ENCODE measurements at regions not wholly inside any gene's neighbourhood (a gene's known extent, or its start where the extent isn't known, plus 50 kb on each side); places are given as distances from the start of the nearest gene placed in this dataset.
"Not testable (repeated sequence)": the region's sequence is repeated elsewhere in the genome, so short reads cannot be mapped to it uniquely, and the experiment has no call there.

GRCh38 chr5:135743705-135744411, 90.6 kb upstream of the SLC25A48 start:
- H3K36me3 ChIP-seq (ENCODE audit: control insufficient read depth, insufficient read depth, low read length): no peaks in the 10 kb centered on the region
- no peak for ATAC-seq
- no peaks in the 10 kb centered on the region for H3K27me3 ChIP-seq (ENCODE audit: control insufficient read depth, insufficient read depth, low read length)
- intact Hi-C loops (cut with micrococcal nuclease; ENCODE audit: unreplicated experiment) (loop anchor here (5.0 kb wide), 1 partner anchor 88 kb away; the partner anchor contains the start of gene SLC25A48), in situ Hi-C loops (cut with HindIII; ENCODE audit: low pct_unique_long_range_greater_than_20kb, low sequenced_read_pairs) (no loop called here)
- no peak overlapping the region for H3K27ac ChIP-seq (ENCODE audit: low read length)
- no peak overlapping the region for H3K4me3 ChIP-seq (ENCODE audit: low read depth in 2 of 2, low read length in 2 of 2)
- no peaks in the 10 kb centered on the region for H3K4me1 ChIP-seq (ENCODE audit: control insufficient read depth, insufficient read depth, low read length)
- BruUV-seq (replicated peaks): no TSS peak
- no peak for TF ChIP-seq TCF7L2 (IDR thresholded peaks at IDR 0.05; ENCODE audit: low read depth, low read length)
- TF ChIP-seq, protein P1, sequence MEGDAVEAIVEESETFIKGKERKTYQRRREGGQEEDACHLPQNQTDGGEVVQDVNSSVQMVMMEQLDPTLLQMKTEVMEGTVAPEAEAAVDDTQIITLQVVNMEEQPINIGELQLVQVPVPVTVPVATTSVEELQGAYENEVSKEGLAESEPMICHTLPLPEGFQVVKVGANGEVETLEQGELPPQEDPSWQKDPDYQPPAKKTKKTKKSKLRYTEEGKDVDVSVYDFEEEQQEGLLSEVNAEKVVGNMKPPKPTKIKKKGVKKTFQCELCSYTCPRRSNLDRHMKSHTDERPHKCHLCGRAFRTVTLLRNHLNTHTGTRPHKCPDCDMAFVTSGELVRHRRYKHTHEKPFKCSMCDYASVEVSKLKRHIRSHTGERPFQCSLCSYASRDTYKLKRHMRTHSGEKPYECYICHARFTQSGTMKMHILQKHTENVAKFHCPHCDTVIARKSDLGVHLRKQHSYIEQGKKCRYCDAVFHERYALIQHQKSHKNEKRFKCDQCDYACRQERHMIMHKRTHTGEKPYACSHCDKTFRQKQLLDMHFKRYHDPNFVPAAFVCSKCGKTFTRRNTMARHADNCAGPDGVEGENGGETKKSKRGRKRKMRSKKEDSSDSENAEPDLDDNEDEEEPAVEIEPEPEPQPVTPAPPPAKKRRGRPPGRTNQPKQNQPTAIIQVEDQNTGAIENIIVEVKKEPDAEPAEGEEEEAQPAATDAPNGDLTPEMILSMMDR (IDR thresholded peaks at IDR 0.05): no peak
- no peak for TF ChIP-seq POLR2AphosphoS5 (IDR thresholded peaks at IDR 0.05; ENCODE audit: low read depth, low read length)
- POLR2A ChIA-PET: no interaction called here
- no peaks in the 10 kb centered on the region for H3K9me3 ChIP-seq (ENCODE audit: control insufficient read depth, insufficient read depth, low read depth, low read length)
- DNase-seq (ENCODE audit: low read depth, low spot score): no peak
- CTCF ChIA-PET: no interaction called here

- ChIA-PET POLR2A (no interaction called here), CTCF (no interaction called here)
- no peaks in the 10 kb centered on the region for H3K27me3 ChIP-seq (ENCODE audit: control insufficient read depth, insufficient read depth, low read length)
- H3K4me3 ChIP-seq (ENCODE audit: low read depth in 2 of 2, low read length in 2 of 2): no peak overlapping the region
- ATAC-seq (no peak), DNase-seq (ENCODE audit: low read depth, low spot score) (no peak)
- TF ChIP-seq SIN3A (IDR thresholded peaks at IDR 0.05; ENCODE audit: borderline replicate concordance, insufficient read depth, low read depth, low read length) (no peak), POLR2AphosphoS5 (IDR thresholded peaks at IDR 0.05; ENCODE audit: low read depth, low read length) (no peak), TCF7L2 (IDR thresholded peaks at IDR 0.05; ENCODE audit: low read depth, low read length) (no peak), REST (IDR thresholded peaks at IDR 0.05; ENCODE audit: insufficient read depth in 1 of 2, low read depth in 2 of 2, low read length in 1 of 2) (no peak)
- TF ChIP-seq, protein P1 (IDR thresholded peaks at IDR 0.05): no peak
- no TSS peak for BruUV-seq (replicated peaks)
- in situ Hi-C loops (cut with HindIII; ENCODE audit: low pct_unique_long_range_greater_than_20kb, low sequenced_read_pairs) (no loop called here), intact Hi-C loops (cut with micrococcal nuclease; ENCODE audit: unreplicated experiment) (loop anchor here (5.0 kb wide), 1 partner anchor 89 kb away; the partner anchor contains the start of gene SLC25A48)
- H3K9me3 ChIP-seq (ENCODE audit: control insufficient read depth, insufficient read depth, low read depth, low read length): no peaks in the 10 kb centered on the region
- no peaks in the 10 kb centered on the region for H3K36me3 ChIP-seq (ENCODE audit: control insufficient read depth, insufficient read depth, low read length)
- H3K27ac ChIP-seq (ENCODE audit: low read length): no peak overlapping the region
- H3K4me1 ChIP-seq (ENCODE audit: control insufficient read depth, insufficient read depth, low read length): no peaks in the 10 kb centered on the region
Observed at GRCh38 chr5:135743181-135743580, 91.3 kb upstream of the SLC25A48 start.

GRCh38 chr5:135742240-135742639, 92.2 kb upstream of the SLC25A48 start:
- not testable (repeated sequence) for BruUV-seq (replicated peaks)

More at GRCh38 chr5:135742240-135742639, 92.2 kb upstream of the SLC25A48 start:
- POLR2A ChIA-PET; DNase-seq (ENCODE audit: low read depth, low spot score); H3K36me3 ChIP-seq (ENCODE audit: control insufficient read depth, insufficient read depth, low read length); H3K4me3 ChIP-seq (ENCODE audit: low read depth in 2 of 2, low read length in 2 of 2); H3K27ac ChIP-seq (ENCODE audit: low read length); H3K27me3 ChIP-seq (ENCODE audit: control insufficient read depth, insufficient read depth, low read length); H3K9me3 ChIP-seq (ENCODE audit: control insufficient read depth, insufficient read depth, low read depth, low read length); in situ Hi-C loops (cut with HindIII; ENCODE audit: low pct_unique_long_range_greater_than_20kb, low sequenced_read_pairs); ATAC-seq; H3K4me1 ChIP-seq (ENCODE audit: control insufficient read depth, insufficient read depth, low read length): not testable (repeated sequence)
- CTCF ChIA-PET: interaction anchor here (0.6 kb wide), 1 partner anchor 131 kb away, joined by 3 read pairs; no protein-coding TSS in a partner anchor
- intact Hi-C loops (cut with micrococcal nuclease; ENCODE audit: unreplicated experiment): loop anchor here (5.0 kb wide), 1 partner anchor 90 kb away; the partner anchor contains the start of gene SLC25A48

Data from Panc1 (cell line).